GM12873 (cell line): ENCODE measurements at regions not wholly inside any gene's neighbourhood (a gene's known extent, or its start where the extent isn't known, plus 50 kb on each side); places are given as distances from the start of the nearest gene placed in this dataset.

ENCODE experiments used
- CTCF ChIP-seq: IDR thresholded peaks from 2 replicates; pipeline ENCODE4 v1.5.1; 2012; ENCODE audit warnings: low read depth, mild to moderate bottlenecking, moderate library complexity, low read length, control low read depth; ENCODE audit not compliant: insufficient read depth; ENCODE audit errors: missing control alignments

GRCh38 chr14:25756876-25757275 lies 706.9 kb upstream of the STXBP6 start:
- TF ChIP-seq CTCF, result no peak

GRCh38 chr14:25753130-25753529 lies 703.2 kb upstream of the STXBP6 start:
- TF ChIP-seq CTCF, result no peak

- TF ChIP-seq CTCF, result no peak
Observed at GRCh38 chr14:25750436-25750835, 700.5 kb upstream of the STXBP6 start.
